Testis (tissue), 2 donors: ENCODE measurements at regions not wholly inside any gene's neighbourhood (a gene's known extent, or its start where the extent isn't known, plus 50 kb on each side); places are given as distances from the start of the nearest gene placed in this dataset.

Experiments used
- DNase-seq: peaks from one replicate; pipeline ENCODE4 v3.0.0-alpha.2; 2019
- H3K27ac ChIP-seq, 2 donors: fragments of 200-600 bp; sonication (generic); one replicate each; pipeline ENCODE4 v1.5.1; 2019
- H3K27me3 ChIP-seq: fragments of 200-600 bp; sonication (generic); one replicate; pipeline ENCODE4 v1.5.1; 2019
- H3K36me3 ChIP-seq: fragments of 200-600 bp; sonication (generic); one replicate; pipeline ENCODE4 v1.5.1; 2017; ENCODE audit warnings: low read depth; ENCODE audit errors: missing control alignments
- H3K4me1 ChIP-seq: fragments of 200-600 bp; sonication (generic); one replicate; pipeline ENCODE4 v1.5.1; 2019
- H3K4me3 ChIP-seq, 2 donors: fragments of 200-600 bp; sonication (generic); one replicate each; pipeline ENCODE4 v1.5.1; 2017 to 2019
- H3K9me3 ChIP-seq: fragments of 200-600 bp; sonication (generic); one replicate; pipeline ENCODE4 v1.5.1; 2017
- POLR2A ChIP-seq: fragments of 450-650 bp; IDR thresholded peaks from one replicate; pipeline ENCODE4 v1.6.1; 2017; ENCODE audit warnings: antibody characterized with exemption, mild to moderate bottlenecking, moderate library complexity
- WGBS, 2 donors: methylation state at CpG; one replicate each; pipeline ENCODE4 v1.1.5; 2018; 5-methylcytosine and 5-hydroxymethylcytosine counted together
- intact Hi-C: fragments of 100-400 bp; cut with DNase I; formaldehyde crosslinking; loops from one replicate; pipeline ENCODE4 v1.15.1; 2023; ENCODE audit warnings: low total_unique reads
- TF ChIP-seq, protein P1 (sequence below), 3 experiments: fragments of 450-650 bp in 2 of 3; fragments of 200-600 bp in 1 of 3; sonication (generic) in 1 of 3; IDR thresholded peaks; one replicate each; pipeline ENCODE4 v1.5.1; 2016 to 2019; ENCODE audit warnings: antibody characterized with exemption in 3 of 3, mild to moderate bottlenecking in 2 of 3, moderate library complexity in 1 of 3

DNA sequence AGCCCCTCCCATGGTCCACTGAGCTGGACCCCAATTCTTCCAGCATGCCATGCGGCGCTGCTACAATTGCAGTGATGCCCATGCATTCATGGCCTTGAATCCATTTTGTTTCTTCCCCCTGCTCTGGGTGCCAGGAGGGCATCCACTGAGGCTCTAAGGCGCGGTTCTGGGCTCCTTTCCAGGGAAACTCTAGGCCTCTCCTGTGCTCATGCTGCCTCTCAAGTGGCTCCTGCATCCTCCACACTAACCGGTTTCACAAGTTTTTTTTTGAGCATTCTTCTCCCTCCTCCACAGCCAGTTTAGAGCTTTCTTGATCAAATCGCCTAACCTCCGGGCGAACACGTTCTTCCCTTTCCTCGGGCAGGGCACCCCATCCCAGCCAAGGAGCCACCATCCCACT is 69.1 kb upstream of the FLT1 start:
- 86 to 92% methylated on average over 10 of the region's 10 CpGs for WGBS, 2 donors
- H3K9me3 ChIP-seq: no peaks in the 10 kb centered on the region
- no peak overlapping the region for H3K4me3 ChIP-seq
- intact Hi-C loops: no loop called here
- no peak overlapping the region for H3K27ac ChIP-seq
- TF ChIP-seq, protein P1, sequence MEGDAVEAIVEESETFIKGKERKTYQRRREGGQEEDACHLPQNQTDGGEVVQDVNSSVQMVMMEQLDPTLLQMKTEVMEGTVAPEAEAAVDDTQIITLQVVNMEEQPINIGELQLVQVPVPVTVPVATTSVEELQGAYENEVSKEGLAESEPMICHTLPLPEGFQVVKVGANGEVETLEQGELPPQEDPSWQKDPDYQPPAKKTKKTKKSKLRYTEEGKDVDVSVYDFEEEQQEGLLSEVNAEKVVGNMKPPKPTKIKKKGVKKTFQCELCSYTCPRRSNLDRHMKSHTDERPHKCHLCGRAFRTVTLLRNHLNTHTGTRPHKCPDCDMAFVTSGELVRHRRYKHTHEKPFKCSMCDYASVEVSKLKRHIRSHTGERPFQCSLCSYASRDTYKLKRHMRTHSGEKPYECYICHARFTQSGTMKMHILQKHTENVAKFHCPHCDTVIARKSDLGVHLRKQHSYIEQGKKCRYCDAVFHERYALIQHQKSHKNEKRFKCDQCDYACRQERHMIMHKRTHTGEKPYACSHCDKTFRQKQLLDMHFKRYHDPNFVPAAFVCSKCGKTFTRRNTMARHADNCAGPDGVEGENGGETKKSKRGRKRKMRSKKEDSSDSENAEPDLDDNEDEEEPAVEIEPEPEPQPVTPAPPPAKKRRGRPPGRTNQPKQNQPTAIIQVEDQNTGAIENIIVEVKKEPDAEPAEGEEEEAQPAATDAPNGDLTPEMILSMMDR (IDR thresholded peaks at IDR 0.05): no peak
- no peak for TF ChIP-seq POLR2A
- H3K4me1 ChIP-seq: no peaks in the 10 kb centered on the region
- no peak for DNase-seq
- H3K27me3 ChIP-seq: no peaks in the 10 kb centered on the region
- H3K36me3 ChIP-seq: no peaks in the 10 kb centered on the region

DNA sequence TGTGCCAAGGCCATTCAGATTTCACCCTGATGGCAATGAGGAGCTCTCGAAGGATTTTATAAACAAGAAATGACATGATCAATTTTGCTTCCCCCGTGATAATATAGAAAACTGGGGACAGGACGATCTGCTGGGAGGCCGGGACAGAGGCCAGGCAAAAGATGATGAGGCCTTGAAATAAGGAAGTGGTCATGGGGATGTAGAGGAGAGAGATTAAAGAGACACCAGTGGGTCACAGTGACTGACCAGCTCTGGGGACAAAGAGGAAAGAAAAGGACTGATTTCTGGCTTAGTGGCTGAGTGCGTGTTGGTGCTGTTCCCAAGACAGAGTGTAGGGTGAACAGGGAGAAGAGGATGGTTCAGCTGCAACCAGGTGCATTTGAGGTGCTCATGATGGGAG is 68.7 kb upstream of the FLT1 start:
- Histone ChIP-seq H3K4me3 (no peak overlapping the region), H3K36me3 (no peaks in the 10 kb centered on the region), H3K9me3 (no peaks in the 10 kb centered on the region), H3K27me3 (no peaks in the 10 kb centered on the region), H3K27ac (no peak overlapping the region), H3K4me1 (no peaks in the 10 kb centered on the region)
- intact Hi-C loops: no loop called here
- 84 to 90% methylated on average over 5 of the region's 5 CpGs for WGBS, 2 donors
- no peak for DNase-seq
- TF ChIP-seq POLR2A: no peak
- TF ChIP-seq, protein P1 (IDR thresholded peaks at IDR 0.05): no peak

DNA sequence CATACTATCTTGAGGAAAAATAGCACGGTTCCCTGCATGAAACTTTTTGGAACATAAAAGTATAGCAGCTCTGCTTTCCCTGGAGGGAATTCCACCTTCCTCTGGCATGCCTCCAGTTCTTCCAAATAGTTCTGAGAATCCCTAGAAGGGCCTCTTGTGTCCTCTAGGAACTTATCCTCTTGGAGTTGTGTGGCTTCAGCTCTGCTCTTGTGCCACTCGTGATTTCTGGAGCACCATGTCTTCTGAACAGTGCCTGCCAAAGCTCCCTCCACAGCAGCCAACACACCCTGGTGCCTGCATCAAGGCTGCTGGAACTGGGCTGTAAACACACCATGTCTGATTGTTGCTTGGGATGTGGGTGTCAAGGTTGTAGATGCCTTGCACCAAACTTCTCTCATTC is 65.7 kb upstream of the FLT1 start:
- no peak for DNase-seq
- Histone ChIP-seq H3K4me1 (no peaks in the 10 kb centered on the region), H3K27ac (no peak overlapping the region), H3K27me3 (no peaks in the 10 kb centered on the region), H3K9me3 (no peaks in the 10 kb centered on the region), H3K4me3 (no peak overlapping the region), H3K36me3 (no peaks in the 10 kb centered on the region)
- TF ChIP-seq POLR2A: no peak
- TF ChIP-seq, protein P1 (IDR thresholded peaks at IDR 0.05): no peak
- intact Hi-C loops: no loop called here
- WGBS, 2 donors: 61 to 70% methylated on average over 2 of the region's 2 CpGs

DNA sequence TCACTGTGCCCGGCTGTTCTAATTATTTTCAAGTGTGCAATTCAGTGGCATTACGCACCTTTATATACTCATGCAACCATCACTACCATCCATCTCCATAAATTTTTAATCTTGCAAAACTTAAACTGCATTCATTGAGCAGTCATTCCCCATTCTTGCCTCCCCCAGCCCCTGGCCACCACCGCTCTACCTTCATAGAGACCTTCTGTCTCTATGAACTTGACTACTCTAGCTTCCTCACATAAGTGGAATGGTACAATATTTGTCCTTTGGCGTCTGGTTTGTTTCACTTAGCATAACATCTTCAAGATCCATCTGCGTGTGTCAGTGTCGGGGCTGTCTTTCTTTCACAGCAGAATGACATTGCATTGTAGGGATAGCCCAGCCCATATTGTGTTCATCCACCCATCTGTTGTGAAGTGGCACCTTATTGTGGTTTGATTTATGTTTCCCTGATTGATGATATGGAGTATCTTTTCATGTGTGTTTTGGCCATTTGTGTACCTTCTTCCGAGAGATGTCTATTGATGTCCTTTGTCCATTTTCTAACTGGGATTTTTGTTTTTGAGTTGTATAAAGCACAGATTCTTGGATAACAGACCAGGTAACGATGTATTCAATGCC is 64.8 kb upstream of the FLT1 start:
- H3K4me3 ChIP-seq: no peak overlapping the region
- TF ChIP-seq, protein P1 (IDR thresholded peaks at IDR 0.05): no peak
- TF ChIP-seq POLR2A: no peak
- H3K27me3 ChIP-seq: no peaks in the 10 kb centered on the region
- no peaks in the 10 kb centered on the region for H3K9me3 ChIP-seq
- WGBS, 2 donors: 92 to 97% methylated on average over 8 of the region's 8 CpGs
- H3K36me3 ChIP-seq: no peaks in the 10 kb centered on the region
- no peaks in the 10 kb centered on the region for H3K4me1 ChIP-seq
- H3K27ac ChIP-seq: no peak overlapping the region
- intact Hi-C loops: no loop called here
- DNase-seq: no peak

DNA sequence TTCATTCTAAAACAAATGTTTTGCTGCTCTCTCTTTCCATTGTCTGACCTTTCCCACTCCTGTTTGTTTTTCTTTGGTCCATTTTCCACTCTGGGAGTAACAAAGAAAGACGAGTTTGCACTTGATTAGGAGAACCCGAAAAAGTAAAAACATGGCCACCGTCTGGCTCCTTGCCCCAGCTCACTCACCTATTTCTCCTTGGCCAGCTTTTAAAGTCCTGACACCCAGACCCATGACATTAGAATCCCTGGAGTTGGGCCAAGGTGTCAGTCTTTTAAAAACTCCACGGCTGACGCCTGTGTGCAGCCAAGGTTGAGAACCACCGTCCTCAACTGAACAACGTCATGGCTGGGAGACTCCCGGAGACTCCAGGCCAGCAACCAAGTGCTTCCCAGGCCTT is 63.6 kb upstream of the FLT1 start:
- WGBS, 2 donors: 31 to 51% methylated on average over 8 of the region's 8 CpGs
- H3K9me3 ChIP-seq: no peaks in the 10 kb centered on the region
- H3K36me3 ChIP-seq: no peaks in the 10 kb centered on the region
- no peak overlapping the region for H3K4me3 ChIP-seq
- no peaks in the 10 kb centered on the region for H3K4me1 ChIP-seq
- TF ChIP-seq POLR2A: no peak
- peak overlapping the region in 1 of 2 donors; percentile 55 for H3K27ac ChIP-seq
- H3K27me3 ChIP-seq: no peaks in the 10 kb centered on the region
- intact Hi-C loops: no loop called here
- DNase-seq: no peak
